HG03457 (cell line): ENCODE measurements at regions not wholly inside any gene's neighbourhood (a gene's known extent, or its start where the extent isn't known, plus 50 kb on each side); places are given as distances from the start of the nearest gene placed in this dataset.

Source experiments
- ATAC-seq: cut with Tn5 transposase; IDR thresholded peaks from one replicate; pipeline ENCODE4 v1.9.1; 2021; ENCODE audit warnings: moderate number of reproducible peaks; ENCODE audit not compliant: unreplicated experiment

GRCh38 chr2:181828122-181828705, 63.3 kb upstream of the ITPRID2 start:
- no peak for ATAC-seq

- no peak for ATAC-seq
Measured at GRCh38 chr2:181829230-181829629, 62.3 kb upstream of the ITPRID2 start.

- ATAC-seq: no peak
Measured at GRCh38 chr2:181832015-181832414, 59.5 kb upstream of the ITPRID2 start.

- no peak for ATAC-seq
Measured at GRCh38 chr2:181836583-181836982, 54.9 kb upstream of the ITPRID2 start.

GRCh38 chr2:181837563-181837962, 54.0 kb upstream of the ITPRID2 start:
- ATAC-seq: no peak

GRCh38 chr2:181839811-181840210, 51.7 kb upstream of the ITPRID2 start:
- no peak for ATAC-seq

- no peak for ATAC-seq
Measured at GRCh38 chr2:181841079-181841478, 50.5 kb upstream of the ITPRID2 start.
